GM21619 (cell line): ENCODE measurements at regions not wholly inside any gene's neighbourhood (a gene's known extent, or its start where the extent isn't known, plus 50 kb on each side); places are given as distances from the start of the nearest gene placed in this dataset.

Experiments used
- ATAC-seq: cut with Tn5 transposase; IDR thresholded peaks from one replicate; pipeline ENCODE4 v1.9.1; 2021; ENCODE audit not compliant: unreplicated experiment

DNA sequence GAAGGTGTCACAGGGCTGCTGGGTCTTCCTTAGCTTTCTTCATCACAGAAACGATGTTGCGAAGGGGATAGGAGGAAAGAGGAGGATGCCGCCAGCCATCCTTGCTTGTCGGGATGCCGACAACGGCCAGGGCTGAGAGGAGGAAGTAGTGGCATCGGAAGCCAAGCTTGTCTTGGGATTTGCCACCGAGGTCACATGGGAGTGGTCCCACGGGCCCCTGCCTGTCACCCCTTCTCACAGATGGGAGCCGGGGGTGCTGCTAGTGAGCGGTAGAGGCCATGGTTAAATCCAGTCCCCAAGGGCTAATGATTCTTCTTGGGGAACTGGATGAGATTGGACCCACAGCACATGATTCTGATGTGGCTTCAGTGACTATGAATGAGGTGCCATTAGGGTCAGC is 1375.8 kb downstream of the BRD1 start:
- ATAC-seq: no peak

GRCh38 chr22:48450188-48450825 is 1377.4 kb downstream of the BRD1 start:
- no peak for ATAC-seq

- ATAC-seq: no peak
These were observed 1378.0 kb downstream of the BRD1 start for GRCh38 chr22:48449466-48450187.

- no peak for ATAC-seq
These were observed 1378.9 kb downstream of the BRD1 start for GRCh38 chr22:48448821-48449220.

DNA sequence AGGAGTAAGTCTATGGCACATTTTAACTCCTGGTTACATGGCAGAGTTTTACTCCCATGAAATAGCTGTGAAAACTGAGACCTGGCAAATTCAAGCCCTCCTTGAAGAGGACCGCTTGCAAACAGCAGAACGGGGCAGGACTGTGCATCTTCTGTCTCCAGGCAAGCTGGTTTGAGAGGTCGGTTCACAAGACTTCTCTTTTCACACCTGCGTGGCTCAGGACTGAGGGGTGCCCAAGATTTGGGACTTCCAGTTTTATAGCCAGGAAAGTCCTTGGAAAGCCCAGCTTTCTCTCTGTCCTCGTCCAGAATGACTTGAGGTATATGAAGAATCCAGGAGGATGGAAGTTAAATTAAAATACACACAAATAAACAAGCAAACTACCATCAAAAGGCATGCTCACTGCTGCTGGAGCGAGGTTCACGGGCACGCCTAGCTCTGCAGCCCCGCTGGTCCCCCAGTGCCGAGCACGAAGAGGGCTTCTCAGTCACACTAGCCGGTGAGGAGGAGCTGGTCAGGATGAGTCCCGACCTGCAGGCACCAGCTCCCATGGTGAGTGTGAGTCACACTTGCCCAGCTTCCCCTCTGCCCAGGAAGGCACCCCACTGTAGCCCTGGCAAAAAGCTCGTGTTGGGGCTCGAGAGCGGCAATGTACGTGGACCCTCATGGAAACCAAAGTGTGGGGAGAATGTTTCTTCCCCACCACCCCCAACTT is 1382.4 kb downstream of the BRD1 start:
- no peak for ATAC-seq

- peak; percentile 54 for ATAC-seq
These were observed 1383.2 kb downstream of the BRD1 start for GRCh38 chr22:48444320-48445112.

DNA sequence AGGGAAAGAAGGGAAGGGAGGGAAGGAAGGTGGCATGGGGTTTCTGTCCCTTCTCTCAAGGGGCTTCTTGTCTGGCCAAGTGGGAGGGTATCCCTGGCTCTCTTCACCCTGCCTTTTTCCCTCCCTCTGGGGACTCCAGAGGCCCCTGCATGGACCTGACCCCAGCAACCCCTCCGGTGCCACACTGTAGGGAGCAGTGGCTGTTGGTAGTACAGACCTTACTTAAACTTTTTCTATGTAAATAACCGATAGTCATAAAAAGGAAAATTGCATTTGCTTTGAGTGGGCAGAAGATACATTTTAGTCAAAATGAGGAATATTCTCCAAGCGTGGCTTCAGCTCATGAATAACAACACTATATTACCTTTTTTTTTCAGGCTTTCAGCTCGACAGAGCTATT is 1384.0 kb downstream of the BRD1 start:
- no peak for ATAC-seq

GRCh38 chr22:48442663-48443062 is 1385.0 kb downstream of the BRD1 start:
- ATAC-seq: no peak

GRCh38 chr22:48441553-48441850 is 1386.2 kb downstream of the BRD1 start:
- ATAC-seq: no peak

- no peak for ATAC-seq
These were observed 1386.8 kb downstream of the BRD1 start for GRCh38 chr22:48440673-48441552.

DNA sequence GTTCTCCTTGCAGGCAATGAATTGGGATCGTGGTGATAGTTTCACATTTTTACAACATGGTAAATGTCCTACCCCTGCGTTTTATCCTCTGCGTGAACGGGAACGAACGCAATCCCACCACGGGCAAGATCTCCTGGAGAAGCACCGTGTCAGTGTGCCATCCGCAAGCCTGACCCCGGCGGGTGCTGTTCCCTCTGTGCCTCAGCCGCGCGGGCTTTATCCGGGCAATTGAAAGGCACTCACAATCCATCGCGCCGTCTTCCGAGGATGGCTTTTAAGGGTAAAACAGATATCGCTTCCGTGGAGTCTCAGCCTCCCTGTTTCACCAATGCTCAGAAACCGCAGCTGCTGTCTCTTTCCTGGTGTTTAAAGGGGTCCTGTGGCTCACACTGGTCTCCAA is 1387.5 kb downstream of the BRD1 start:
- no peak for ATAC-seq

GRCh38 chr22:48439560-48440135 is 1388.0 kb downstream of the BRD1 start:
- ATAC-seq: no peak

- no peak for ATAC-seq
These were observed 1388.7 kb downstream of the BRD1 start for GRCh38 chr22:48438800-48439559.

DNA sequence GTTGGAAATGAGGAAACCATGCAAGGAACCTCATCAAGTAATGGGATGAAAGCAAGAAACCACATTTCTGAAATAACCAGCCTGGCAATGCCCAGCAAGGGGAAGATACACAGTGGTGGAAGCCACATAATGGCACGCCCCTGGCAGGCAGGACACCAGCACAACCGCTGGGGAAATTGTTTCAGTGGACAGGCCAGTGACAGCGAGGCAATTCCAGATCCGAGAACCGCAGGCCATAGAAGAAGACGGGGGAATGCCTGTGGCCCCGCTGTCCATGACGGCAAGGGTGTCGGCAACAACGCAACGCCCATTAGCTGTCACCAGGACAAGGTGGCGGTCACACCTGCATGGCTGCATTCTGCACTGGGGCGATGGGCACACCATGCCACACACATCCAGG is 1389.6 kb downstream of the BRD1 start:
- ATAC-seq: no peak

- ATAC-seq: no peak
These were observed 1391.3 kb downstream of the BRD1 start for GRCh38 chr22:48436201-48436931.

GRCh38 chr22:48434868-48435250 is 1392.8 kb downstream of the BRD1 start:
- no peak for ATAC-seq

DNA sequence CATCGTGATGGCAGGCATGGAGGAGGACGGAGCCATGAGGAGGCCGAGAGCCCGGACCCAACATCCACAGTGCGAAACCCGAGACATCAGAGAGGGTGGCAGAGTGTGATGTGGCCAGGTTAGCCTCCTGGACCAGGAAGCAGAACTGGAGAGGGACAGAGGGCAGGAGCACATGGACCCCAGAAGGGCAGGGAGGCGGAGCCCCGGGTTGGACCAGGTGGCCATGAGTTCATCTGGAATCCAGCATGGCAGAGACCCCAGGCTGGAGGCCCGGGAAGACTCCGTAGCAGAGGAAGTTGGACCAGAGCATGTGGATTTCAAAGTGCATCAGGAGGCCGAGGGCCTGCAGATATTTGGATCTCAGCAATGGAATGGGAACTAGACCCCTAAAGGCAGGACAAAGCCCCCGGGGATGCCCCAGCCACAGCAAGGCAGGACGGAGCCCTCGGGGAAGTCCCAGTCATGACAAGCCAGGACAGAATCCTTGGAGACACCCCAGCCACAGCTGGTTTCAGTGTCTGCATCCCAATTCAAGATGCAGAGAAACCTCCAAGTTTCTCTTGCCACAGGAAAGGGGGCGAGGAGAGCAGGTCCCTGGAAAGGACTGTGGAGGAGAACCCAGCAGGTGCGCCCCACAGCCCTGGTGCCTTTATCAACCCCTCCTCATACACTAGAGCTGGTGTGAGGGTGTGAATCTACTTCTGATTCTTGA is 1393.4 kb downstream of the BRD1 start:
- ATAC-seq: no peak

GRCh38 chr22:48433647-48434046 is 1394.0 kb downstream of the BRD1 start:
- ATAC-seq: no peak
